ENCODE measurements at regions not wholly inside any gene's neighbourhood (a gene's known extent, or its start where the extent isn't known, plus 50 kb on each side); places are given as distances from the start of the nearest gene placed in this dataset.
"Not testable (repeated sequence)": the region's sequence is repeated elsewhere in the genome, so short reads cannot be mapped to it uniquely, and the experiment has no call there.

DNA sequence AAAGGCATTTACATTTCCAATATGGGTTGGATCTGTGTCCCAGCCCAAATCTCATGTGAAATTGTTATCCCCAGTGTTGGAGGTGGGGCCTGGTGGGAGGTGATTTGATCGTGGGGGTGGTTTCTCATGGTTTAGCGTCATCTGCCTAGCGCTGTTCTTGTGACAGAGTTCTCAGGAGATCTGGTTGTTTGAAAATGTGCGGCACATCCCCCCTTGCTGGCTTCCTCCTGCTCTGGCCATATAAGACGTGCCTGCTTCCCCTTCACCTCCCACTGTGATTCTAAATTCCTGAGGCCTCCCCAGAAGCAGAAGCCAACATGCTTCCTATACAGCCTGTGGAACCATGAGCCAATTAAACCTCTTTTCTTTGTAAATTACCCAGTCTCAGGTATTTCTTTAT, 126.2 kb upstream of the FNDC3A start:
- DNase-seq: no peak

DNA sequence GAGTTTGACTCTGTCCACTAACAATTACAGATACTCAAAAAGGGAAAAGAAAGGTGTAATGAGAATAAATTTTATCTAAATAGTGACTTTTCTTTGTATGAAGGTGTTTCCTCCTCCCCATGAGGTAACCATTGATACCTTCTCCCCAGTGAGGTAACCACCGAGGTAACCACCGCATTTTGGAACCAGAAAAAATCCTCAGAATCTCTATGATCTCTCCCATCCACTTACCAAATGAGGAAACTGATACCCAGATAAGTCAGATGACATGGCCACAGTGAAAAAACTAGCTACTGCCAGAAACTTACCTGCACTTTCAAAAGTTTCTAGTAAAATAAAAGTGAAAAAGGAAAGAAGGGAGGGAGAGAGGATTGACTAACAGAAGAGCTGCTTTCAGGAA, 124.0 kb upstream of the FNDC3A start:
- DNase-seq: no peak

- no peak for DNase-seq
Measured at GRCh38 chr13:48852911-48853727, 122.6 kb upstream of the FNDC3A start.

- DNase-seq: no peak
Measured at GRCh38 chr13:48853728-48854102, 122.0 kb upstream of the FNDC3A start.

DNA sequence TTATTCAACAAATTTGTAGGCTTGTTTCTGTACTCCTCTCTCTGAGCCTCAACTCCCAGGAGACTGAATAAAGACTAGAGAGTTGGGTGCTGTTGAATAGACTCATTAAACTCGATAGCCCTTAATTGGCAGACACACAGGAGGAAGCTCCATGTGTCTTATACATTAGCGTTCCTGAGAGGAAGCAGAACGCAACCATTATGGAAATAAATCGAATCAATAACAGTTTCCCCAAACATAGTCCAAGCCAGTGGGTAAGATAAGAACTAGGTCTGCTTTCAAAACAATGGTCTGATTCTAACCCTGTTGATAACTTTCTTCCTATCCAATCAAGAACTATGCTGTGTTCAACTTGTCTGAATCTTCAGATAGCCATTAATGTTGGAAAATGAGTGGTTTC, 118.1 kb upstream of the FNDC3A start:
- DNase-seq: no peak

DNA sequence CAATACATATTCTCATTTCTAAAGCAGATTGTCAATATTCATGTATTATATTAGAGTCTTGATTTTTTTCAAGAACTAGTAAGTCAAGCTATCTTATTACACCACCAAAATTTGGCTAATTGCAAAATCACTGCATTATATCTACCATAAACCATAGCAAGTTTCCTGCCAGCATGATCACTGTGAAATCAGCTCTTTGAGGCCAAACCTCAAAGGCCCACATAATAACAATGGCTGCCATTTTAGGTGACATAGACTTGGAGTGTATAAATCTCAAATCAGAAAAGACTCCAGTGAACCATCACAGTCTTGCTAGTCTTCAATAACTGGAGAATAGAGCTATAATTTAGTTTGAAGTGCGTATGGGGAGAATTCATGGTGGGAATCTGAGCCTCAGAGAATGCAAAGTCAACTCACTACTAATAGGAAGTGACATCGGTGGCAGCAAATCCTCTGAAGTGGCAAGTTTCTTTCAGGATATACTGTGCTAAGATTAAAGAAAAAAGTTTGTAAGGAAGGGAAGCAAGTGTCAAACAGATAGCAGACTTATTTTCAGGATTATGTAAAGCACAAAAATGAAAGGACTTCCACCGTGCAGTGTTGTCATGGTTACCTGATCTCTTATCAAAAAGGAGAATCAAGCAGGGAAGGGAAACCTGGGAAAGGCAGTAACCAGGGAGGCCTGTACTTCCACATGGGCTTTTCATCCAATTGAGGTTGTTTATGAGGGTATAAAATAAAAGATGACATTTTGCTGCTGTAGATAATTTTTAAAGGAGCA, 117.4 kb upstream of the FNDC3A start:
- no peak for DNase-seq

DNA sequence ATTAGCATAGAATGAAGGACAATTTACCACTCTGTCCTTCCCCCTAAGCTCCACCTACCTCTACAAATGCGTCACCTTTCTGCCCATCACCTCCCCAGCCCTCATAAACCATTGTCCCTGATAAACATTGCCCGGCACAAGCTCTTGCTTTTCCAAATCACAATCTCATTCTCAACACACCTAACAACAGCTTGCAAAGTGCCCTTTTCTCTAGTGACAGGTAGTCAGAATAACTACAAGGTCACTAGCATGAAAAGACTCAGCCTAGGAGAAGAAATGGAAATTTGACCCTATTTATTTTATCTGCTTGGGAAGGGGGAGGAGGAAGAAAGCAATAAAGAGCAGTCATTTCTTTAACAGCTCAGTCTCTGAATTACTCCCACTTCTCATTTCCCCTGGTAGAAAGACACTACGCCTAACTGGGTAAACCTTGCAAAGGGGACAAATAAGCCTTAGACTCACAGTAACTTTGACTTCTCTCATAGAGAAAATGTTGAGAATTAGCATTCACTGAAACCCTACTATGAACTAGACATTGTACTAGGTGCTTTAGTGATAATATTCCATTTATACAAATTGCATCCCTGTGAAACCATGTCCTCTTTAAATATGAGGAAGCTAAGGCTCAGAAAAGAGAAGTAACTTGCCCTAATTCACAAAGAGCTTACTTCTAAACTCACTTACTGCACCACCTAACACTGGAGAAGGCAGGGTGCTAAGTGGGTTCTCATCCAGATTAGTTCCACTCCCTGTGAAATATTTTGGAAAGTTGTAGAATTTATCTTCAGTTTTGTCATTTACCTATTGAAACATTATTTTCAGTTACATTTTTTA, 116.2 kb upstream of the FNDC3A start:
- DNase-seq: no peak

DNA sequence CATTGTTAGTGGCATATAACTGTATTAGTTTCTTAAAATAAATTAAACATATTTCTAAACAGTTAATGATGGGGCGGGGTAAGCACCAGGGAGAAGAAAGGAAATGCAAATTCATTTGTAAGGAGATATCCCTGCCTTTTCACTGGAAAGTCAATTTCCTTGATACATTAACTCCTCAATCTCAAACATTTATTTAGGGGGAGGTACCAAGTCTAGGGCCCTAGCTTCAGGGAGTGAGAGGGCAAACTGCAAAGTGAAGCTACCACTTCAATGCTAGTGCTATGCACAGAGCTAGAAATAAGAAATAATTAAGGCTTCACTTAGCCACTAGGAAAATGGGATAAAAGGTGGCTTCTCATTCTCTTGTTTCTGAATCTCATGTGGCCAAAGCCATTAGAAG, 115.3 kb upstream of the FNDC3A start:
- DNase-seq: no peak

DNA sequence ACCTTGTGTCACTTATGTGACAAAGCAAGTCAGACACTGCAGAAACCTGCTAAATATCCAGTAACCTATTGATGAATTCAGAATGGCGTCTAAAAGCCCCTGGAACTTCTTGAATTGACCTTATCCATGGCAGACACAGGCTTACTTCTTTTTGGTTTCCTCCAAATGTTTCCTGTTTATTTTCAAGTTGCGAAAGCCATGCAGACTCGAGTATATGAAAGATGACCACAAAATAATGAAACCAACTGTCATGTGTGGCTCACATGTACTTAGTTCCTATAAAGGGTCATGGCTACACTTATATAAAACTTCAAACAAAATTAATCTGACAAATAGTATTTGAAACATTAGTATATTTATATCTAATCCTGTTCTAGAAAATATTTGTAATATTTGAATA, 113.1 kb upstream of the FNDC3A start:
- no peak for DNase-seq

DNA sequence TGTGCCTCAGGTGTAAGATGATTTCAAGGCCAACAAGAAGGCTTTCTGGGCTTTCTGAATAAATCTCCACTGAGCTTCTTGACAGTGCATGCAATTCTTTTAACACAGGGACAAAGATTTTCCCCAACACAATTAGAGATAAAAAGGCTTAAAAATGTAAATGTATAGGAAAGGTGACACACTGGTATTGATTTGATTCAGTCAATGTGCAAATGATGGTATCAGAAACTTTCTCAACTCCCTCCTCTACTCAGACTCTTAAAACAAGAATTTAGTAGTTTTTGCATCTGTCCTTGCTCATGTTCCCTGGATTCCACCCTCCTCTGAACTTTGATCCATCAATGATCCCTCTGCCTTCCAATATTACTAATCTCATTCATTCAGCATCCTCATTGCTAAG, 111.6 kb upstream of the FNDC3A start:
- no peak for DNase-seq

GRCh38 chr13:48866249-48866648, 109.5 kb upstream of the FNDC3A start:
- no peak for DNase-seq

- no peak for DNase-seq
Measured at GRCh38 chr13:48873081-48873480, 102.6 kb upstream of the FNDC3A start.

DNA sequence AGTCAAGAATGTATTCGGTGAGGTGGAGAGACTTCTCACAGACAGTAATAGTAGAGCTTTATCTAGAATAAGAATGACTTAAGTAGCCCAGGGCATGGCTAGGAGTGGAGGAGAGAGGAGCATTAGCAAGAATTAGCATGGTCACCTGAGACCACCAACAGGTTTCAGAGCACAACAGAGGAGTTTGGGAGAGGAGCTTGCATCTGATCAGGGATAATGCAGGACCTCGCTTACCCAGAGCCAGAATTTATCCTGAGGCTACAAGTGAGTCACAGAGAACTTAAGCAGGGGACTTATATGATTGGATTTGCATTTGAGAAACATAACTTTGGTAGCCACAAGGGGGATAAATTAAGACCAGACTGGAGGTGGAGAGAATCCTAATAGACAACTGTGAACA, 102.1 kb upstream of the FNDC3A start:
- DNase-seq: no peak

GRCh38 chr13:48874165-48874564, 101.5 kb upstream of the FNDC3A start:
- DNase-seq: no peak

DNA sequence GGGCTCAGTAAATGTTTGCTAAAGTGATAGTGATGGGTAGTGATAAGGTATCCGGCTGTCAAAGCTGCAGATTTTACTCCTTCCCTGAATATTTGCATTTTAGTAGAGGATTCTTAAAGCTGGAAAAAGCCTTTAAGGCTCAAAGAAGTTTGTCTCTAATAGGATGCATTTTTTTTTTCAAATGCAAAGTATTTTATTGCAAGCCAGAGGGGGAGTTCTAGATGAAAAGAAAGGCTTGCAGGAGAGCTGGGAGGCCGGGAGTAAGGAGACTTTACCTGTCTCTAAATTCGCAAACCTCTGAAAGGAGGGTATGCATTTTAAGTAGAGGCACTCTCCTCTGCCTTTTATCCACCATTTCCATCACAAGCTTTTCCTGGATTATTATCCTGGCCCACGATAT, 100.7 kb upstream of the FNDC3A start:
- DNase-seq: no peak

GRCh38 chr13:48876289-48876688, 99.4 kb upstream of the FNDC3A start:
- DNase-seq: no peak

GRCh38 chr13:48879432-48879831, 96.3 kb upstream of the FNDC3A start:
- DNase-seq: no peak

DNA sequence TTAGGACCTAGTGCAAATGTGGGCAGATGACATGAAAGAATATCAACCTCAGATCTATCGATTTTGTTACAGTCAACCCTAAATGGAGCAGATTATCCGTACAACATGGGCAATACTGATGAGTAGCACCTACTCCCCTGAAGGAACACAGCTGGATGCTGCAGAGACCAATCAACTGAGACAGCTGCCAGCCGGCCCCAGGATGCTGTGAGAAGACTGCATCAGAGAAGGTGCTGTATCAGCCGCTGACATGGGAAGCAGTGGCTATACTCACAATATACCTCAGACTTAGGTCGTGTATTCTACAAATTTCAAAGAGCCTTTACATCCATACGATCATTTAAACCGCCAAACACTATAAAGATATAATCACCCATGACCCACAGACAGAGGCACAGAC, 95.9 kb upstream of the FNDC3A start:
- DNase-seq: no peak

DNA sequence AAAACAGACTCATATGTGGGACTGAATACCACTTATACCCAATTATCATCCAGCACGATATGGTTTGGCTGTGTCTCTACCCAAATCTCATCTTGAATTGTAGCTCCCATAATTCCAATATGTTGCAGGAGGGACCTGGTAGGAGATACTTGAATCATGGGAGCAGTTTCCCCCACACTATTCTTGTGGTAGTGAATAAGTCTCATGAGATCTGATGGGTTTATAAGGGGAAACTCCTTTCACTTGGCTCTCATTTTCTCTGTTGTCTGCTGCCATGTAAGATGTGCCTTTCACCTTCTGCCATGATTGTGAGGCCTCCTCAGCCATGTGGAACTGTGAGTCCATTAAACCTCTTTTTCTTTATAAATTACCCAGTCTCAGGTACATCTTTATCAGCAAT, 91.9 kb upstream of the FNDC3A start:
- DNase-seq: not testable (repeated sequence)

DNA sequence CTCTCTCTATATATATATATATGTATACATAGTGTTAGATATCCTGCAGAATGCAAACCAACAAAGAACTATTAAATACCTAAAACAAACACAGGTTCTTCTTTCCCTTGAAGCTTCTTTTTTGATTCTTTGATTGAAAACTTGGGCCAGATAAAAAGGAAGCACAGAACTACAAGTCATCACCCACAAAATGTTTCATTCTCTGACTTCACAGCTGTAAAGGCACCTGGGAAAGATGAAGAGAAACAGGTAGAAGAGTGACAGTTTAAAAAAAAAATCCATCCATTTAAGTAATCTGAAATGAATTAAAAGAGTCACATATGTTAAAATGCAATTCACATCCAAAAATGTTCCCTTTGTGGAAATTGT, 90.7 kb upstream of the FNDC3A start:
- no peak for DNase-seq

DNA sequence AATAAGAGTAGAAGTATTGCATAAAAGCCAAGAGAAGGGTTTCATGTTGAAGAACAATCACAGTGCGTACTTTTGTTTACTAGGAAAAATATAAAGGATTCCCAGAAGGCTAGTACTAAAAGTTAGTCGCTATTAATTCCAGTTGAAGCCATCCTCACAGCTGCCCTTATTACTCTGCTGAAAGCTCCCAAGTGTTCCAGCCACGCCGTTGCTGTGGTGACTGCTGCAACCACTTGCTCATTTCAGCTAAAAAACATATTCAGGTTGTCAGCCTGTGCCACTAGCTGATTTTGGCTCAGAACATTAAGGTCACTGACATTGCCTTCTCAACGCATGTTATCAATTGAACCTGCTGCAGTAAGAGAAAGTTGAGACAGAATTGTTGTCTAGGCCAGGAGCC, 87.1 kb upstream of the FNDC3A start:
- no peak for DNase-seq

DNA sequence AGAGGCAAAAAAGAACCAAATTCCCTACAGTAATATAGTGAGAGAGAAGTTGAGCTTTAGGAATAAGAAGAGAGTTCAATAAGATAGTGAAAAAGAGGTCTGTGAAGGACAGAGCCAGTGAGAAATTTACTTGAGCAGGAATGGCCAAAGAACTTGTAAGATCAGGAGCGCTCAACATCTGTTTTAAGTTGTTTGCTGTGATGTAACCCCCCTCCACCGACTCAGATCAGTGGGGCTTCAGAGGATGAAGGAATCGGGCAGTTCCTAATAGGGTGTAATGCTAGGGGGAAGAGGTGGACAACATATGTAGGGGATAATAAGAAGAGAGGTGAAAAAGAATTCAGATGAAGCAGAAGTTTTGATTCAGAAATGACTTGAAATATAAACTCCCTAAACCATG, 85.3 kb upstream of the FNDC3A start:
- no peak for DNase-seq

DNA sequence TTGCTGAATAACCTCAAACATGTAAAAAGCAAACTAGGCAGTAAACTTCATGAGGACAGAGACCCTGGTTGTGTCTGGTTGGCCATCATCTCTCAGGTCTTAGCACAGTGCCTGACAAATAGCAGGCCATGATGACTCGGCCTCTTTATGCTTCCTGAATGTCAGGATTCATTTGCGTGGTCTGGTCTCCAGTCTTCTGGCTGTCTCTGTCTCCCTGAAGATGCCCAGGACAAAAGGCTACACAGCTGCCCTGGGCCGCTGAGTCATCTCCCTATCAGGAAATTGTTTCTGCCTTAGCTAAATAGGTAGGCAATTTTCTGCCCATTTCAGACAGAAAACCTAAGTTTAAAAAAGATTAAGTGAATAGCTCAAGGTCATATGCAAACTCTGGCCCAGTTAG, 84.1 kb upstream of the FNDC3A start:
- DNase-seq: no peak
